Fibroblast of lung (primary cell): ENCODE measurements at regions not wholly inside any gene's neighbourhood (a gene's known extent, or its start where the extent isn't known, plus 50 kb on each side); places are given as distances from the start of the nearest gene placed in this dataset.

Source experiments
- DNase-seq, 2 donors: peaks; one replicate each; pipeline versions ENCODE4 v3.0.0 to v3.0.0-alpha.2; 2010; ENCODE audit warnings: low read depth in 2 of 2
- H2AFZ ChIP-seq: 2 replicates; pipeline ENCODE4 v1.5.1; 2012; ENCODE audit warnings: low read length, control low read depth, inconsistent platforms
- H3K27ac ChIP-seq: 2 replicates; pipeline ENCODE4 v1.5.1; 2011; ENCODE audit warnings: low read length, control low read depth; ENCODE audit not compliant: insufficient read depth
- H3K27me3 ChIP-seq: 2 replicates; pipeline ENCODE4 v1.5.1; 2011; ENCODE audit warnings: mild to moderate bottlenecking, low read length; ENCODE audit not compliant: control insufficient read depth, insufficient read depth
- H3K36me3 ChIP-seq: 2 replicates; pipeline ENCODE4 v1.5.1; 2011; ENCODE audit warnings: low read length; ENCODE audit not compliant: control insufficient read depth, insufficient read depth
- H3K4me1 ChIP-seq: 2 replicates; pipeline ENCODE4 v1.5.1; 2011; ENCODE audit warnings: low read length; ENCODE audit not compliant: control insufficient read depth, insufficient read depth; ENCODE audit errors: extremely low read depth
- H3K4me2 ChIP-seq: 2 replicates; pipeline ENCODE4 v1.5.1; 2011; ENCODE audit warnings: low read length, control low read depth; ENCODE audit not compliant: insufficient read depth; ENCODE audit errors: extremely low read depth
- H3K4me3 ChIP-seq, 4 experiments: fragments of 200-600 bp in 1 of 4; sonication (generic) in 1 of 4; replicated peaks in 1 of 4; 2 replicates each; pipeline ENCODE4 v1.5.1; 2011 to 2016; ENCODE audit warnings: low read length in 4 of 4, low read depth in 3 of 4, mild to moderate bottlenecking in 3 of 4, control low read depth in 2 of 4, inconsistent platforms in 1 of 4, mixed read lengths in 1 of 4; ENCODE audit not compliant: insufficient read depth in 1 of 4; ENCODE audit errors: control extremely low read depth in 1 of 4
- H3K79me2 ChIP-seq: 2 replicates; pipeline ENCODE4 v1.5.1; 2012; ENCODE audit warnings: mild to moderate bottlenecking, low read length, inconsistent platforms; ENCODE audit not compliant: control insufficient read depth, insufficient read depth
- H3K9ac ChIP-seq: 2 replicates; pipeline ENCODE4 v1.5.1; 2011; ENCODE audit warnings: mild to moderate bottlenecking, low read length, control low read depth; ENCODE audit not compliant: insufficient read depth
- H3K9me3 ChIP-seq: 2 replicates; pipeline ENCODE4 v1.5.1; 2012; ENCODE audit warnings: low read depth, low read length; ENCODE audit not compliant: control insufficient read depth, insufficient read depth
- H4K20me1 ChIP-seq: 2 replicates; pipeline ENCODE4 v1.5.1; 2011; ENCODE audit warnings: low read length; ENCODE audit not compliant: control insufficient read depth, insufficient read depth; ENCODE audit errors: extremely low read depth
- CTCF ChIP-seq, 2 donors: IDR thresholded peaks in 1 of 2; conservative IDR thresholded peaks in 1 of 2; 1 replicate in 1 of 2; 2 replicates in 1 of 2; pipeline ENCODE4 v1.5.1; 2011 to 2012; ENCODE audit warnings: low read length in 2 of 2, control low read depth in 1 of 2, inconsistent platforms in 1 of 2, low read depth in 1 of 2, mild to moderate bottlenecking in 1 of 2
- EZH2 ChIP-seq: IDR thresholded peaks from 2 replicates; pipeline ENCODE4 v1.5.1; 2012; ENCODE audit warnings: low read length, control low read depth, mild to moderate bottlenecking; ENCODE audit errors: missing control alignments

GRCh38 chr9:111233963-111234362 lies 96.1 kb downstream of the OR2K2 start:
- Histone ChIP-seq H3K9ac (no peak overlapping the region), H3K4me1 (no peaks in the 10 kb centered on the region), H3K4me3 (no peak overlapping the region), H3K9me3 (no peaks in the 10 kb centered on the region), H3K4me2 (no peak overlapping the region), H3K79me2 (no peaks in the 10 kb centered on the region), H2AFZ (no peak overlapping the region), H3K27ac (no peak overlapping the region), H3K27me3 (no peaks in the 10 kb centered on the region), H4K20me1 (no peaks in the 10 kb centered on the region), H3K36me3 (no peaks in the 10 kb centered on the region)
- DNase-seq: no peak
- TF ChIP-seq CTCF (conservative IDR thresholded peaks at IDR 0.05 in 1 of 2, IDR thresholded peaks at IDR 0.05 in 1 of 2; ENCODE audit: low read depth in 1 of 2, low read length in 2 of 2): no peak
- no peak for TF ChIP-seq EZH2

- H4K20me1 ChIP-seq: no peaks in the 10 kb centered on the region
- no peaks in the 10 kb centered on the region for H3K79me2 ChIP-seq
- H3K27ac ChIP-seq: no peak overlapping the region
- no peak overlapping the region for H3K4me3 ChIP-seq
- H3K4me1 ChIP-seq: no peaks in the 10 kb centered on the region
- H3K9me3 ChIP-seq: no peaks in the 10 kb centered on the region
- H3K9ac ChIP-seq: no peak overlapping the region
- H3K4me2 ChIP-seq: no peak overlapping the region
- no peak for TF ChIP-seq CTCF (conservative IDR thresholded peaks at IDR 0.05 in 1 of 2, IDR thresholded peaks at IDR 0.05 in 1 of 2; ENCODE audit: low read depth in 1 of 2, low read length in 2 of 2)
- TF ChIP-seq EZH2: no peak
- peak; percentile 19 to 25 for DNase-seq
- H2AFZ ChIP-seq: no peak overlapping the region
- no peaks in the 10 kb centered on the region for H3K36me3 ChIP-seq
- no peaks in the 10 kb centered on the region for H3K27me3 ChIP-seq
Measured at GRCh38 chr9:111232997-111233790, 96.8 kb downstream of the OR2K2 start.

- H3K27me3 ChIP-seq: no peaks in the 10 kb centered on the region
- no peaks in the 10 kb centered on the region for H3K36me3 ChIP-seq
- H3K4me3 ChIP-seq: no peak overlapping the region
- no peaks in the 10 kb centered on the region for H3K79me2 ChIP-seq
- DNase-seq: no peak
- TF ChIP-seq CTCF (conservative IDR thresholded peaks at IDR 0.05 in 1 of 2, IDR thresholded peaks at IDR 0.05 in 1 of 2; ENCODE audit: low read depth in 1 of 2, low read length in 2 of 2) (no peak), EZH2 (no peak)
- H4K20me1 ChIP-seq: no peaks in the 10 kb centered on the region
- H3K4me2 ChIP-seq: no peak overlapping the region
- H3K9ac ChIP-seq: no peak overlapping the region
- no peaks in the 10 kb centered on the region for H3K9me3 ChIP-seq
- no peak overlapping the region for H3K27ac ChIP-seq
- H3K4me1 ChIP-seq: no peaks in the 10 kb centered on the region
- no peak overlapping the region for H2AFZ ChIP-seq
Measured at GRCh38 chr9:111231801-111232580, 98.0 kb downstream of the OR2K2 start.
